MCF 10A (cell line): ENCODE measurements at regions not wholly inside any gene's neighbourhood (a gene's known extent, or its start where the extent isn't known, plus 50 kb on each side); places are given as distances from the start of the nearest gene placed in this dataset.

Source experiments
- BruUV-seq: library from RNA; stranded (reverse); fragments of 400-500 nt; replicated peaks from 2 replicates; lab custom pipeline; 2021; lab: Mats Ljungman, UMichigan
- CTCF ChIA-PET: fragments of 300-600 bp; sonication (Branson Sonifier 250); formaldehyde crosslinking; extraction: SDS; loops from one replicate; lab custom pipeline; 2021; ENCODE audit warnings: antibody characterized with exemption, inconsistent platforms; lab: Yijun Ruan, JAX
- POLR2A ChIA-PET: fragments of 300-600, 350-650 bp; sonication (Branson Sonifier 250); formaldehyde crosslinking; extraction: SDS; loops from one replicate; lab custom pipeline; 2020; ENCODE audit warnings: antibody characterized with exemption, inconsistent platforms; lab: Yijun Ruan, JAX
- DNase-seq: peaks from one replicate; pipeline ENCODE4 v3.0.0-alpha.2; 2018; ENCODE audit not compliant: unreplicated experiment
- H3K27ac Mint-ChIP-seq: one replicate; pipeline ENCODE4 v1.8.0; 2022; ENCODE audit warnings: mild to moderate bottlenecking, low read depth, mixed read lengths; ENCODE audit not compliant: unreplicated experiment
- H3K27me3 Mint-ChIP-seq: one replicate; pipeline ENCODE4 v1.8.0; 2022; ENCODE audit warnings: mixed read lengths; ENCODE audit not compliant: insufficient read depth, unreplicated experiment
- H3K36me3 Mint-ChIP-seq: one replicate; pipeline ENCODE4 v1.8.0; 2022; ENCODE audit warnings: mild to moderate bottlenecking, moderate library complexity, mixed read lengths; ENCODE audit not compliant: insufficient read depth, unreplicated experiment
- H3K4me1 Mint-ChIP-seq: one replicate; pipeline ENCODE4 v1.8.0; 2022; ENCODE audit warnings: mixed read lengths; ENCODE audit not compliant: insufficient read depth, unreplicated experiment
- H3K4me3 Mint-ChIP-seq: one replicate; pipeline ENCODE4 v1.8.0; 2022; ENCODE audit warnings: mild to moderate bottlenecking, moderate library complexity, mixed read lengths; ENCODE audit not compliant: unreplicated experiment
- H3K9me3 Mint-ChIP-seq: one replicate; pipeline ENCODE4 v1.8.0; 2022; ENCODE audit warnings: mixed read lengths; ENCODE audit not compliant: unreplicated experiment
- CTCF ChIP-seq: fragments of 200-600 bp; IDR thresholded peaks from one replicate; pipeline ENCODE4 v1.8.0; 2022; ENCODE audit warnings: antibody characterized with exemption, mild to moderate bottlenecking; ENCODE audit not compliant: unreplicated experiment
- intact Hi-C: fragments of 100-400 bp; cut with micrococcal nuclease; formaldehyde crosslinking; loops from 2 replicates; pipeline ENCODE4 v1.14.1; 2022

DNA sequence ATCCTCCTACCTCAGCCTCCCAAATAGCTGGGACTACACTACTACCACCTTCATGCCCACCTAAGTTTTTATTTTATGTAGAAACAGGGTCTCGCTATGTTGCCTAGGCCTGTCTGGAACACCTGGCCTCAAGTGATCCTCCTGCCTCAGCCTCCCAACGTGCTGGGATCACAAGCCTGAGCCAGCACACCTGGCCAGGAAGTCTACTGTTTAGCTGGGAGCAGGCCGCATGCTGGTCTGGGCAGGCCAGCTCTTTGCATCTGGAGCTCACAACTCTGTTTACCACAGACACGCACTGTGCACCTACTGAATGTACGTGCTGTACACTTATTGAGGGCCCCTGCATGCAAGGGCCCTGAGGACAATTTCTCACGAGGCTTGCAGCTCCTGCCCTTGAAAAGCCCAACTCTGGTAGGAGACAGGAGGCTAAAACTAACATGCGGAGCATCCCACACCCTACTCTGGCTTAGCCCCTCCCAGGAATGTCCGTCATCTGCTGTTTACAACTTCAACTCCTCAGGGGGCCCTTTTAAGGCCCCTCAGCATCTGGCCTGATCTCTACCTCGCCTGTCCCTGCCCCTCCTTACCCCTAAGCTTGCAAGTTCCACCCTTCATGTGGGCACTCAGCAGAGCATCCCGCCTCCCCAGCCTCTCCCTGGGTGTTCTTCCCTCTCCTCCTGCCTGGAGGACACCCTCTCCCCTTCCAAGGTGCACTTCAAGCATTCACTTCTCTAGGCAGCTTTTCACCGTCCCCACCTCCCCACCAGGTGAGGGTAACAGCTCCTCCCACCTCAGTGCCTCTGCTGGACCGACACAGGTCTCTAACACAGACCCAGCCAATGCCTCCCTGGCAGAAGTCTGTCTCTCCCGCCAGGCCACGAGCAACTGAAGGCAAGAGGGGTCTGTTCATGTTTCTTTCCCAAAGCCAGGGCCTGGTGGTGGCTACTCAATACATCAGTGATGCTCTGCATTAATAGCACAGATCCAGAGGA lies 114.2 kb upstream of the UQCRFS1 start:
- no TSS peak for BruUV-seq
- DNase-seq: no peak
- no peak for TF ChIP-seq CTCF
- Mint-ChIP-seq H3K36me3 (no peaks in the 10 kb centered on the region), H3K4me1 (no peaks in the 10 kb centered on the region), H3K9me3 (peaks cover 60% of the 10 kb centered on the region), H3K27me3 (no peaks in the 10 kb centered on the region), H3K27ac (no peak overlapping the region), H3K4me3 (no peak overlapping the region)
- intact Hi-C loops: no loop called here
- POLR2A ChIA-PET: no interaction called here
- CTCF ChIA-PET: no interaction called here

DNA sequence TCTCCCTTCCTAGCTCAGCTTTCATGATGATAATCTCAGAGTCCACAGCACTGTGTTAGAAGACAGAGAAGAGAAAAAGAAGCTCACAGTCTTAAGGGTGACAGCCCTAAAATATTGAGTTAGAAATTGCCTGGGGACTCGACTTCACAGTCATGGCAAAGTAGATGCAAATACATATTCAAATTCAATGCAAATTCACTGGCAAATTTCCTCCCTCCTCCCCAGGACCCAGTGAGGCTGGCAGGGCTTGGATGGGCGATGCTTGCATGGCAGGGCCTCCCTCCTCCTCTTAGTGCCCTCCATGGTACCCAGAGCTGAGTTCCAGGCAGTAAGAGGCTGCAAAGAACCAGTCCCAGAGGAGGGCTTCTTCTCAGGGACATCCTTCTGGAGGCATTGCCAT lies 115.6 kb upstream of the UQCRFS1 start:
- POLR2A ChIA-PET: no interaction called here
- no peaks in the 10 kb centered on the region for H3K36me3 Mint-ChIP-seq

GRCh38 chr19:29329460-29330134 lies 116.6 kb upstream of the UQCRFS1 start:
- H3K4me1 Mint-ChIP-seq: no peaks in the 10 kb centered on the region
- no peaks in the 10 kb centered on the region for H3K27me3 Mint-ChIP-seq
- POLR2A ChIA-PET: no interaction called here
- no peak overlapping the region for H3K27ac Mint-ChIP-seq
- no peak overlapping the region for H3K4me3 Mint-ChIP-seq
- no TSS peak for BruUV-seq
- no peak for DNase-seq
- CTCF ChIA-PET: no interaction called here
- intact Hi-C loops: no loop called here
- peaks cover 50% of the 10 kb centered on the region for H3K9me3 Mint-ChIP-seq
- H3K36me3 Mint-ChIP-seq: no peaks in the 10 kb centered on the region
- no peak for TF ChIP-seq CTCF

More for the DNA sequence above, 115.6 kb upstream of the UQCRFS1 start:
- Mint-ChIP-seq H3K27me3 (no peaks in the 10 kb centered on the region), H3K9me3 (peaks cover 59% of the 10 kb centered on the region), H3K4me1 (no peaks in the 10 kb centered on the region), H3K4me3 (no peak overlapping the region), H3K27ac (no peak overlapping the region)
- no TSS peak for BruUV-seq
- TF ChIP-seq CTCF: no peak
- DNase-seq: no peak
- intact Hi-C loops: no loop called here
- CTCF ChIA-PET: no interaction called here

DNA sequence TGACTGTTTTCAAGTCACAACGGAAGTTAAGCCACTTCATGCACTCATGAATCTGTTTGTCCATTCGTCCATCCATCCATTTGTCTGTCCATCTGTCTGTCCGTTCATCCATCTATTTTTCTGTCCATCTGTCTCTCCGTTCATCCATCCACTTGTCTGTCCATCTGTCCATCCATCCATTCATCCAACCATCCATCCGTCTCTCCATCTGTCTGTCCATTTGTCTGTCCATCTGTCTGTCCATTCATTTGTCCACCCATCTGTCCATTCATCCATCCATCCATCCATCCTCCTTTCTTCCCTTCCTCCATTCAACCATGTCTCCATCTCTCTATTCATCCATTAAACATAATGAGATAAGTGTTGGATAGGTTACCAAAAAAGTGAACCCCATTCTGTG lies 123.5 kb upstream of the UQCRFS1 start:
- no peak for DNase-seq
- H3K27ac Mint-ChIP-seq: no peak overlapping the region
- no TSS peak for BruUV-seq
- peaks cover 52% of the 10 kb centered on the region for H3K9me3 Mint-ChIP-seq
- TF ChIP-seq CTCF: no peak
- no peaks in the 10 kb centered on the region for H3K4me1 Mint-ChIP-seq
- no peak overlapping the region for H3K4me3 Mint-ChIP-seq
- CTCF ChIA-PET: no interaction called here
- POLR2A ChIA-PET: no interaction called here
- intact Hi-C loops: no loop called here
- H3K36me3 Mint-ChIP-seq: peaks cover 6% of the 10 kb centered on the region
- no peaks in the 10 kb centered on the region for H3K27me3 Mint-ChIP-seq
